ENCODE measurements at regions not wholly inside any gene's neighbourhood (a gene's known extent, or its start where the extent isn't known, plus 50 kb on each side); places are given as distances from the start of the nearest gene placed in this dataset.

DNA sequence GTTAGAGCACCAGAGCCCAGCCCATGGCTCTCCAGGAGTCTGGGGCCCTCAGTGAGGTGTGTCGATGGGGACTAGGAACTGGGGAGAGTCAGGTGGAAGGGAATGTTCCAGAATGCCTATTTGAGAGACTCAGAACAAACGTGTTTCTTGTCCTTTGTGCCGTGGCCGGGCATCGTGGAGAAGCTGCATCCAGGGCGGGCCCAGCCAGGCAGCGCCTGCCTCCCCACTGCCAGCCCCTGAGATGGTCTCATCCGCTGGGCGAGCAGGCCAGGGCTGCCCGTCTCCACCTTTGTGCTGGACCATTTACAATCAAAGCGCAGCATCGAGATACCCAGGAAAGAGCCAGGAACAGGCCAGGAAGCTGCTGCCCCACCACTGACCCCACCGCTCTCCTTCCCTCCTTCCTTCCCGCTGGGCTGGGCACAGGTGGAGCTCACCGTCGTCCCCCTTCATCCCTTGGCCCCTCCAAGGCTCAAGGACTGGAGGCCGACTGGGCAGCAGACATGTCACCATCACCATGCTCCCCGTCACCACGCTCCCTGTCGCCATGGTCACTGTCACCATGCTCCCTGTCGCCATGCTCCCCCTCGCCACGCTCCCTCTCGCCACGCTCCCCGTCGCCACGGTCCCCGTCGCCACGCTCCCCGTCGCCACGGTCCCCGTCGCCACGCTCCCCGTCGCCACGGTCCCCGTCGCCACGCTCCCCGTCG lies 71.1 kb upstream of the ADGRA1 start:
- no peak for DNase-seq (ENCODE audit: low spot score)
- no peaks in the 10 kb centered on the region for H3K79me2 ChIP-seq (ENCODE audit: insufficient read depth, low read depth, low read length)
- no peak overlapping the region for H3K4me2 ChIP-seq (ENCODE audit: low read length)
- no peak overlapping the region for H2AFZ ChIP-seq (ENCODE audit: low read length)
- no peak overlapping the region for H3K4me3 ChIP-seq (ENCODE audit: low read depth, low read length, poor library complexity, severe bottlenecking)
- no peaks in the 10 kb centered on the region for H4K20me1 ChIP-seq (ENCODE audit: insufficient read depth, low read length)
- intact Hi-C loops (cut with micrococcal nuclease; ENCODE audit: unreplicated experiment): no loop called here
- no peaks in the 10 kb centered on the region for H3K9me2 ChIP-seq (ENCODE audit: insufficient read depth, low read length)
- H3K4me1 ChIP-seq (ENCODE audit: insufficient read depth, low read length, poor library complexity, severe bottlenecking): no peaks in the 10 kb centered on the region
- CTCF ChIA-PET (ENCODE audit: unreplicated experiment): no interaction called here
- H3K27ac ChIP-seq (ENCODE audit: low read depth, low read length, poor library complexity, severe bottlenecking): no peak overlapping the region
- POLR2A ChIA-PET: no interaction called here
- no TSS peak for BruUV-seq (replicated peaks)
- H3K9me3 ChIP-seq (ENCODE audit: low read length): 0 out of 2 replicates have a peak, but pooled peaks cover 4% of the 10 kb centered on the region
- TF ChIP-seq EZH2phosphoT487 (IDR thresholded peaks at IDR 0.05; ENCODE audit: borderline replicate concordance, low read depth, low read length): no peak
- TF ChIP-seq, protein P1, sequence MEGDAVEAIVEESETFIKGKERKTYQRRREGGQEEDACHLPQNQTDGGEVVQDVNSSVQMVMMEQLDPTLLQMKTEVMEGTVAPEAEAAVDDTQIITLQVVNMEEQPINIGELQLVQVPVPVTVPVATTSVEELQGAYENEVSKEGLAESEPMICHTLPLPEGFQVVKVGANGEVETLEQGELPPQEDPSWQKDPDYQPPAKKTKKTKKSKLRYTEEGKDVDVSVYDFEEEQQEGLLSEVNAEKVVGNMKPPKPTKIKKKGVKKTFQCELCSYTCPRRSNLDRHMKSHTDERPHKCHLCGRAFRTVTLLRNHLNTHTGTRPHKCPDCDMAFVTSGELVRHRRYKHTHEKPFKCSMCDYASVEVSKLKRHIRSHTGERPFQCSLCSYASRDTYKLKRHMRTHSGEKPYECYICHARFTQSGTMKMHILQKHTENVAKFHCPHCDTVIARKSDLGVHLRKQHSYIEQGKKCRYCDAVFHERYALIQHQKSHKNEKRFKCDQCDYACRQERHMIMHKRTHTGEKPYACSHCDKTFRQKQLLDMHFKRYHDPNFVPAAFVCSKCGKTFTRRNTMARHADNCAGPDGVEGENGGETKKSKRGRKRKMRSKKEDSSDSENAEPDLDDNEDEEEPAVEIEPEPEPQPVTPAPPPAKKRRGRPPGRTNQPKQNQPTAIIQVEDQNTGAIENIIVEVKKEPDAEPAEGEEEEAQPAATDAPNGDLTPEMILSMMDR (conservative IDR thresholded peaks at IDR 0.05; ENCODE audit: low read length): no peak
- H3K36me3 ChIP-seq (ENCODE audit: insufficient read depth, low read length): no peaks in the 10 kb centered on the region

DNA sequence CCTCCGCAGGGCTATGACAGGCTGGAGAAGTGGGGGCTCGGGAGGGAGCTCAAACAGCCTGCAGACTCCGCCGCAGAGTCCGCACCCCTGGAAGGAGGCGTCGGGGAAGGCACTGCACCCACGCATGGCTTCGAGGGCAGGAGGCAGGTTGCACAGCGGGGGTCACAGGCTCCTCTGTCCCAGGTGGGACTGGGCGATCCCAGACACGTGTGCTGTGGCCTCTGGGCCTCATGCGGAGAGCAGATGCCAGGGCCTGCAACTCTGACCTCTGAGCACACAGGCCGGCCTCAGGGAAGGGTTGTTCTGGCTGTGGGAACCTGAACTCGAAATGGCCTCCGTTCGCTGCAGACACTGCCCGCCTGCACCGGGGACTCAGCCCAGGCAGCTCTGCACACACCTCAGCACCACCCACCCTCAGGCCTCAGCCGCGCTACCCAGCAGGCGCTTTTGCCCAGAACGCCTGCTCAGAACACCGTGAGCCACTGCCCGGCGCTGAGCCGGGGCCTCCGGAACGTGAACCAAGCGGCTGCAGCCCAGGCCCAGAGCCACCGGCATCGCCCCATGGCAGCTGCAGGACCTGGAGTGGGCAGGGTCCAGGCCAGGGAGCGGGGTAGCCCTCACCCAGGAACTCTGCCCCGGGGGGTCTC lies 71.8 kb upstream of the ADGRA1 start:
- Histone ChIP-seq H3K4me2 (ENCODE audit: low read length) (no peak overlapping the region), H3K27ac (ENCODE audit: low read depth, low read length, poor library complexity, severe bottlenecking) (no peak overlapping the region), H3K9me3 (ENCODE audit: low read length) (0 out of 2 replicates have a peak, but pooled peaks cover 5% of the 10 kb centered on the region), H3K36me3 (ENCODE audit: insufficient read depth, low read length) (no peaks in the 10 kb centered on the region), H2AFZ (ENCODE audit: low read length) (no peak overlapping the region), H4K20me1 (ENCODE audit: insufficient read depth, low read length) (no peaks in the 10 kb centered on the region), H3K79me2 (ENCODE audit: insufficient read depth, low read depth, low read length) (no peaks in the 10 kb centered on the region), H3K4me3 (ENCODE audit: low read depth, low read length, poor library complexity, severe bottlenecking) (no peak overlapping the region), H3K9me2 (ENCODE audit: insufficient read depth, low read length) (no peaks in the 10 kb centered on the region), H3K4me1 (ENCODE audit: insufficient read depth, low read length, poor library complexity, severe bottlenecking) (no peaks in the 10 kb centered on the region)
- TF ChIP-seq, protein P1 (conservative IDR thresholded peaks at IDR 0.05; ENCODE audit: low read length): no peak
- no peak for TF ChIP-seq EZH2phosphoT487 (IDR thresholded peaks at IDR 0.05; ENCODE audit: borderline replicate concordance, low read depth, low read length)
- no peak for DNase-seq (ENCODE audit: low spot score)
- BruUV-seq (replicated peaks): no TSS peak
- POLR2A ChIA-PET: no interaction called here
- CTCF ChIA-PET (ENCODE audit: unreplicated experiment): no interaction called here
- intact Hi-C loops (cut with micrococcal nuclease; ENCODE audit: unreplicated experiment): no loop called here

DNA sequence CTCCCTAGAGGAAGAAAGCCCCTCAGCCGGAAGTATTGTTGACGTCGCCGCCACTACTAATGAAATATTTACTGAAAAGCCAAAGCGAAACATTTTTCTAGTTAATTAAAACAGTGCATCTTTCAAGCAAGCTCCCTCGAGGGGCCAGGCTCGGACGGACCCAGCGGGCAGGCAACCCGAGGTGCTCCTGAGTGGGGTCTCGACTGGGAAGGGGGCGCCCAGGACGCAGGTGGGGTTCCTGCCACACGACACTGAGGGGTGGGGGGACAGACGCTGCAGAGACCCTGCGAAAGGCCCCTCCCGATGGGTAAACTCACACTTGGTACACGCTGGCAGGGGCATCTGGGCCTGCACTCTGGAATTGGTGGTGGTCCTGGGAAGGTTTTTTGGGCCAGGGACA lies 72.4 kb upstream of the ADGRA1 start:
- DNase-seq (ENCODE audit: low spot score): no peak
- no peak for TF ChIP-seq EZH2phosphoT487 (IDR thresholded peaks at IDR 0.05; ENCODE audit: borderline replicate concordance, low read depth, low read length)
- TF ChIP-seq, protein P1 (conservative IDR thresholded peaks at IDR 0.05; ENCODE audit: low read length): no peak
- no TSS peak for BruUV-seq (replicated peaks)
- H4K20me1 ChIP-seq (ENCODE audit: insufficient read depth, low read length): no peaks in the 10 kb centered on the region
- intact Hi-C loops (cut with micrococcal nuclease; ENCODE audit: unreplicated experiment): no loop called here
- H3K4me1 ChIP-seq (ENCODE audit: insufficient read depth, low read length, poor library complexity, severe bottlenecking): no peaks in the 10 kb centered on the region
- 0 out of 2 replicates have a peak, but pooled peaks cover 5% of the 10 kb centered on the region for H3K9me3 ChIP-seq (ENCODE audit: low read length)
- H3K27ac ChIP-seq (ENCODE audit: low read depth, low read length, poor library complexity, severe bottlenecking): no peak overlapping the region
- no peaks in the 10 kb centered on the region for H3K36me3 ChIP-seq (ENCODE audit: insufficient read depth, low read length)
- ChIA-PET CTCF (ENCODE audit: unreplicated experiment) (no interaction called here), POLR2A (no interaction called here)
- H3K79me2 ChIP-seq (ENCODE audit: insufficient read depth, low read depth, low read length): no peaks in the 10 kb centered on the region
- no peak overlapping the region for H3K4me3 ChIP-seq (ENCODE audit: low read depth, low read length, poor library complexity, severe bottlenecking)
- no peaks in the 10 kb centered on the region for H3K9me2 ChIP-seq (ENCODE audit: insufficient read depth, low read length)
- H3K4me2 ChIP-seq (ENCODE audit: low read length): no peak overlapping the region
- H2AFZ ChIP-seq (ENCODE audit: low read length): no peak overlapping the region

Measured in OCI-LY7 (cell line).